NCI-H146 (cell line): ENCODE measurements at regions not wholly inside any gene's neighbourhood (a gene's known extent, or its start where the extent isn't known, plus 50 kb on each side); places are given as distances from the start of the nearest gene placed in this dataset.
"Not testable (repeated sequence)": the region's sequence is repeated elsewhere in the genome, so short reads cannot be mapped to it uniquely, and the experiment has no call there.

Experiments
- DNase-seq: peaks from one replicate; lab custom pipeline; 2025; lab: John Stamatoyannopoulos, UW

DNA sequence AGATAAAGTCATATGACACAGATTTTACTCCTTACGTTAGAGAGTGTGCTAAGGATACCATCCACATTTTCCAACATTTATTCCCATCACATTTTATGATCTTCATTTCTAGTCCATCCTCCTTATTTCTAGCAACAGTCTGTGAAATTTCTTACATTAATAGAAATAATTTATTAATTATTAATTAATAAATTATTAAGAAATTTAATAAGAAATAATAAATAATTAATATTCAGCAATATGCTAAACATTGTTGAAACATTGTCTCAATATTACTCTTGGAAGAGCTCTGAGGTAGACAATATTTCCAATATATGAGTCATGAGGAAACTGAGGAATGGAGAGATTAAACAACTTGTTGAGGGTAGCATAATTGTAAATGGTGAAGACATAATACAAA, 1742.5 kb upstream of the CDH6 start:
- not testable (repeated sequence) for DNase-seq

DNA sequence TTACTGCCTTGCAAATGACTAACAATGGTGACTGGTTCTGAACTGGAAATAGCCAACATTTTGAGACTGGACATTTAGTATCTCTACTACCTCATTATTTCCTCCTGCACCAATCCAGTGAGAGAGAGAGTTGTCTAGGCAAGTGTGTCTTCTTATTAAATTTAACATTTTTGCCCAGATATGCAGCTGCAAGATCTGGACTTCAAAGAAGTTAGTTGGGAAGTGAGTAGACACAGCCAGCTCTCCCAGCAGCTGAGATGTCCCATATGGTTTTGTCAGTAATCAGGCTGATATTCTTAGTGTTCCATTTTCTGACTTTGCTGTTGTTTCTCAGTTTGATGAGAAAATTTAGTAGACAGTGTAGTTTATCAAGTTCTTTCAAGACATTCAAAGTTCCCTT, 1778.8 kb upstream of the CDH6 start:
- no peak for DNase-seq

DNA sequence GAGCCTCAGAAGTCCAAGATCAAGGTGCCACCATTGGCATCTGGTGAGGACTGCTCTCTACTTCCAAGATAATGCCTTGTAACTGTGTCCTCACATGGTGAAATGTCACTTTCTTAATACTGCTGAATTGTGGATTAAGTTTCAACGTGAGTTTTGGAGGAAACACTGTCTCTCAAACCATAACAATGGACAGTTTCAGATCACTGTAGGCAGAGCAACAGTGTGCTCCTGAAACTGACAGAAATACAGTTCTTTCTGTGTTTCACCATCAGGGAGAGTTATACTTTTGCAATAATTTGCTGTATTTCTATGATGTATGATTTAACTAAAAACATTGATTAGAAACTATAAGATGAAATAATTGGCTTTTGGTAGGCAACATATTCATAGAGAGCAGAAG, 1780.5 kb upstream of the CDH6 start:
- no peak for DNase-seq

DNA sequence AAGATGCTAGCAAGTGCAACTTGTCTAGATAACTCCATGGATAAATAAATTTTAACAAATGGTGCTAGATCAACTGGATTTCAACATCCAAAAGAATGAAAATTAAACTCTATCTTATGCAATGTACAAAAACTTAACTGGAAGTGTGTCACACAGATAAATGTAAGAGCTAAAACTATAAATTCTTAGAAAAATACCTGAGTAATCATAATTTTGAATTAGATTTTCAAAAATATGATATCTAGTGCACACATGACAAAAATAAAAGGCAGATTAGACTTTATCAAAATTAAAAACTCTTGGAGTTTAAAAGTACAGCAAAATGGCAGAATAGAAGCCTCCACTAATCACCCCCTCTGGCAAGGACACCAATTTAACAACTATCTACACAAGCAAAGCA, 1791.2 kb upstream of the CDH6 start:
- no peak for DNase-seq

DNA sequence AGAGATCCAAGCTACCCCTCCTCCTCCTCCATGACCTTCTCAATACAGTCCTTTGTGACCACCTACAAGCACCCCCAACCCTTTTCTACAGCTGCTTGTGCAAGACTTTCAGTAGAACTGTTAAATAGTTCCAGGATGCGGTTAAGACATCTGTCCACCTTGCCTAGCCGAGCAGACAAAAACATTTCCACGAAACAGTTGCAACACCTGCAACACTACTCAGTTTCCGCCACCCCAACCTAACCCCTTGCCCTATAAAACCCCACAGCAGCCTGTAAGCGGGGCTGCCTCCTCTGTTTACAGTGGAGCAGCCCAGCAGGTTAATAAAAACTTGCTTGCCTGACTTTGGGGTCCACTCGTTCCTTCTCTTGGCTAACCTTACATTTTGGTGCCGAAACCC, 1803.5 kb upstream of the CDH6 start:
- DNase-seq = no peak

DNA sequence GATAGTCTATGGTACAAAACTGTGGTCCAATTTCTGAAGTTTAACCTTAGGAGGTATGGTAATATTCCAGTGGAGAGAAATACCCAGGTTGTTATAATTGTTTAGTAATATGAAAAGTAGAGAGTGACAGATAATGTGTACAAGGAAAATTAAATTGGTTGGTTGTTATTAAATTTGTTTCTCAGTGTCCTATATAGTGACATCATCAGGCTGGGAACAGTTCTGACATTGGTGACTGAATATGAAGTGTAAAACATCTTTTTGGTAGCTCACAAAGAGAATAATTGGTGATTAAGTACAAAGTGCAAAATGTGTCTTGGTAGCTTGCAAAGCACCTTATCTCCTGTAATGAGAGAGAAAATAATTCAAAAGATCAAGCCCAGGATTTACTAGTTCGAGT, 1806.1 kb upstream of the CDH6 start:
- no peak for DNase-seq

DNA sequence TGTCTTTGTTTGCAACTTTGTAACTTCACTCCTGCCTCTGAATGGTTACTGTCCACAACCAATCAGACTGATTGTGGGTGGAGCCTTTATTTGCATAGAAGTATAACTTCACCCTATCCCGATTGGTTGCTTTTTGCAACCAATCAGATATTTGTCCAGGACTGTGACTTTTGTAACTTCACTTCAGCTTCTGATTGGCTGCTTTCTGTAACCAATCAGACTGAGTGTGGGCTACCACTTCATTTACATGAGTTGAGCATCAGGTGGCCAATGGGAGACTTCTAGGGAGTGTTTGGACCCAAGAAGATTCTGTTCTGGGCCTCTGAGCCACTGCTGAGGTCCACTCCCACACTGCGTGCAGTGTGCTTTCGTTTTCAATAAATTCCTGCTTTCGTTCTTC, 1810.7 kb upstream of the CDH6 start:
- DNase-seq = no peak

DNA sequence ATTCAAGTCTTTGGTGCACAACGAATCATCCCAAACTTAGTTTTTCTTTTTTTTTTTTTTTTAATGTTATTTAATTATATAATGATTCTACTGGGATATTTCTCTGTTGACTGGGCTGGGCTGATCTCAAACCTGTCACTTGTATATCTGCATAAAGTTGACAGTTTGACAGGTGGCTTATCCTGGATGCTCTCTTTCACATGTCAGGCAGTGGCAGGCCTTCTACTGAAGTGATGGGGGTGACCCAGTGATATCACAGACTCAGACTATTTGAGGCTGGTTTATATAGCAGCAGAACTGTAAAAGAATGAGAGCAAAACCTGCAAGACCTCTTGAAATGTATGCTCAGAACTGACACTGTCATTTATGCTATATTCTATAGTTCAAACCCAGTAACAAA, 1813.5 kb upstream of the CDH6 start:
- DNase-seq = no peak

DNA sequence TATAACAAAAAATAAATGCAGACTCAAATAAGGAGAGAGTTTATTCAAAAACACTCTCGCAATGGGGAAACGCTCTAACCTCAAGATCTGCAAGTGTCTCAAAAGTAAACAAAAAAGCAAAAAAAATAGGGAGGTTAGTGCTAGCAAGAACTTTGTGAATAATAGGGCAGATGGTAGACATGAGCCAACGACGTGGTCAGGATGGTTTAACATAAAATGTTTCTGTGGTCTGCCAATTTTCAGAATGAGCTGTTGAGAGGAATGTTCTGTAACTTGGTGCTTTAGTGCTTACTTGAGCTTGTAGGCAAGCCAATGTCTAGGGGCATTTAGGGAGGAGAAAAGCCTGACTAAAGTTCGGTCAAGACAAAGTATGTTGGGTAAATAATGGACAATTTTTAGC, 1813.9 kb upstream of the CDH6 start:
- DNase-seq = no peak

DNA sequence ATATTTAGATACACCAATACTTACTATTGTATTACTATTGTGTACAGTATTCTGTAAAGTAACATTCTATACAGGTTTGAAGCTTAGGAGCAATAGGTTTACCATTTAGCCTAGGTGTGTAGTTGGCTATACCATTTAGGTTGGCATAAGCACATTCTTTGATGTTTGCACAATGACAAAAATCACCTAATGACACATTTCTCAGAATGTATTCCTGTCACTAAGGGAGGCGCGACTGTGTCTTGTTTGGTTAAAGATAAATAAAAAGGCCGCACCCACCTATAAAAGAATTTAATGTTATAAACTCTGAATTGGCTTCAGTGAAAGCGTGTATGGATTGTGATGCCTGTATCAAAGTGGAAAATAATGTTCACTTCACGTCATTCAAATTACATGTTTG, 1815.4 kb upstream of the CDH6 start:
- no peak for DNase-seq

DNA sequence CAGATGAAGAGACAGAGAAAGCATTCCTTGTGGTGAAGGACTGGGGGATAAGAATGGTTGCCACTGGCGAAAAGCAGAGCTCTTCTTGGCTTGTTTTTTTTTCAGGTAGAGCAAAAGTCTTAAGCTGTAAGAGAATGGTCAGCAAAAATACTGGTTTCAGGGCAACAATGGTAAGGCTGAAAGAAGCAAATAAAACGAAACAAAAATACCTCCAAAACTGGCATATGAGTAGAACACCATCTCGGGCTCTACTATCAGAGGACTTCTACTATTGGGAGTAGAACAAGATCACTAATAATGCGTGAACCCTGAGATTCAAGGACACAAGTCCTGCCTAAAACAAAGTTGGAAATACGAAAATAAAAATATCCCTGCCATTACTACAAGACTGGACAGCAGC, 1823.2 kb upstream of the CDH6 start:
- no peak for DNase-seq

DNA sequence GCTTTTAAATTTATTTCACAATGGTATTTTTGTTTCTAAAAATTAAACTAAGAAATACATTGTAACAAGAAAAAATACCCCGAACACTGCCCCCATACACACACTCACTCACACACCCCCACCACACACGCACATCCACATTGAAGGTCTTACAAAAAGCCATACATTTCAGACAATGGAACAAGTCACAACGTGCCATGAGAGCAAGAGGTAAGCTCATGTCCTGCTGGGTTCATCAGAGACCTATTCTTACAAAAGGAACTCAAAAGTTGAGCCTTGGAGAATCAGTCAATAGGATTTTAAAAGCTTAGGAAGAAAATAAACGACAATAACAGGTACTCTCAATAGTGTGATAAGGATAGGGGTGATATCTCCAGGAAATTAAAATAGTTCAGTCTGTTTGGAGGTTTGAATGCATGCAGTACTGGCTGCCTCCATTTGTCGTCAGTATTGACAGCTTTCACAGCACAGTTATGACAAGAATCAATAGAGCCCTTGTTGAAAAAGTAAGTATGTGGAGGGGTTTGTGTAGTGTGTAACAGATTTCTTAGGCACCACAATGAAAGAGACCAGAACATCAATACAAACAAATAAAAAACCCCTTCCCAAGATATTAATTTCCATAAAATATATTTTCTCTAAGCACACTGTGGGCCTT, 1826.2 kb upstream of the CDH6 start:
- peak; percentile 24 for DNase-seq

DNA sequence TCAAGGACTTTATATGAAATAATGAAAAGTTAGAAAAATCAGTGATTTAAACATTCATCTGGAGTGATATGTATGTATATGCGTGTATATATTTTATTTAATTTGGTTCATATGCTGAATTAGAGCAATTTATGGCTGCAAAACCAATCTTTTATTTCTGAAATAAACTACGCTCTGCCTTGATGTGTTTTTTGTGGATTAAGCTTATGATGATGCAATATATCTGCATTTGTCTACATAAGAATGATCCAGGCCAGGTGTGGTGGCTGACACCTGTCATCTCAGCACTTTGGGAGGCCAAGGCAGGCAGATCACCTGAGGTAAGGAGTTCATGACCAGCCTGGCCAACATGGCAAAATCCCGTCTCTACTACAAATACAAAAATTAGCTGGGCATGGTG, 1842.3 kb upstream of the CDH6 start:
- DNase-seq = no peak

DNA sequence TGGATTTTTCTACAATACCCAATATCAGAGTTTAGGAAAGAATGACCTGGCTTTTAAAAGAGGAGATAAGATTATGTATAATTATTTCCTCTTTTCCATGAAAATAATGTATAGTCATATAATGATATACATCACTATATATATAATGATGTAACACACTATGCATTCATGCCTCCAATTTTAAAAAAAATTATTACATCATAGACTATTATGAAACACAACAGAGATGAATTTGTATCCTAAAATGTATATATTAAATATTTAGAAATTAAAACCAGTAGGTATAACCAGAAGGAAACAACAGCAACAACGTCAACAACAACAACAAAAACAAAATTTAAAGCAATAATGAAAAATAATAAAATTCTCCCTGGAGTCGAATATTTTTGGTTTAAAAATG, 1856.5 kb upstream of the CDH6 start:
- no peak for DNase-seq

DNA sequence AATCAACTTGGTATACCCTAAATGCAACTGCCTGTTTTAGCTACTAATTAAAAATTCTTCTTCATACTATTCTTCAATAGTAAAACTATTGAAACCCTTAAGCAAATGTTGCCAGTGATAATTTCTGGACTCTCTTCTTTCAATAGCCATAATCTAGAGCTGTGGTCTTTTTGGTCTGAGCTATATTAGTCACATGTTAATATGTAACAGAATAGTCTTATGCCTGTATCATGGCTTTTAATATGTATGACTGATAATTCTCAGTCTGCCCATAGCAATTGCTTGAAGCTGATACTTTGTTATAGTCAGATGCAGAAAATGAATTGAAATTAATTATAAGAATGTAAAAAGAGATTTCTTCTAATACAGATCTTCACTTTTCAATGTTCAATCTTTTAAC, 1871.9 kb upstream of the CDH6 start:
- DNase-seq = no peak

DNA sequence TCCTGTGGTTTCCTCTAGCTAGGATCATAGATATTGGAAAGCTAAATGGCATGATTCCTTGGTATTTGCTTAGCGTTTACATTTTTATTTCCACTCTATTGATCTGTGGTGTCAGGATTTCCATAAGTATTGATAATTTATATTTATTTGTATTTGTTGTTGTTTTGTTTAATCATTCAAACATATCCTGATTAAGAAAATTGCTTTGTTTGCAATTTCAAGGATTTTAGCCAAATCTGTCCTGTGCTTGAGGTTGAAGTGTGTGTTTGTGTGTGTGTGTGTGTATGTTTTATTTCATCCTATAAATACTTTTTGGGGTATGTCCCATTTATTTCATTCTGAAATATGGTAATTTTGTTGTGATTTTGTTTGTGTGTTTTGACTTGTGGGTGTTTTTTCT, 1884.1 kb upstream of the CDH6 start:
- DNase-seq = no peak

DNA sequence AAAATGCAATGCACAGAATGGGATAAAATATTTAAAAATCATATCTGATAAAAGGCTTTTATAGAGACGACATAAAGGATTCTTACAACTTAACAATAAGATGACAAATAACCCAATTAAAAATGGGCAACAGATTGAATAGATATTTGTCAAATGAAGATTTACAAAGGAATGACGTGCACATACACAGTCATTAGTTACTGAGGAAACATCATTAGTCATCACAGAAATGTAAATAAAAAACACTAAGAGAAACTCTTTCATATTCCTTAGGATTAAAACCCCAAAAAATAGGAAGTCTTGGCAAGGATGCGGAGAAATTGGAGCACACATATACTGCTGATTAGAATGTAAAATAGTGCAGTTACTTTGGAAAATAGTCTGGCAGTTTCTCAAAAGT, 1886.0 kb upstream of the CDH6 start:
- DNase-seq = no peak

DNA sequence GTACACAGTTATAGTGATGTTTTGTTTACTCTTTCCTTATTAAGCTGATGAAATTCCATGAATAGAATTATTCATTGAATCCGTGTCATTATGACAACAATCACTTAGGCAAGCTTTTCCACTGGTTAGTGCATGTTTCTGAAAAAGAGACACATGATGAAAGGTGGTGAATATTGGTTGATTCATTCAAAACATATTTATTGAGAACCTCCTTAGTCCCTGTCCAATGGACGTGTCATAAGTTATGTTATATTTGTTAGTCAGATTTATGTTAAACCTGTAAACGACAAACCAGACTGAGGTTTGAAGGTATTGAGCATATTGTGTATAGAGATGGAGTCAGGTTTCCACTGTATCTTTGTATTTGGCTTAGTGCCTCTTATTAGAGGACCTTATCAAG, 1888.9 kb upstream of the CDH6 start:
- no peak for DNase-seq

DNA sequence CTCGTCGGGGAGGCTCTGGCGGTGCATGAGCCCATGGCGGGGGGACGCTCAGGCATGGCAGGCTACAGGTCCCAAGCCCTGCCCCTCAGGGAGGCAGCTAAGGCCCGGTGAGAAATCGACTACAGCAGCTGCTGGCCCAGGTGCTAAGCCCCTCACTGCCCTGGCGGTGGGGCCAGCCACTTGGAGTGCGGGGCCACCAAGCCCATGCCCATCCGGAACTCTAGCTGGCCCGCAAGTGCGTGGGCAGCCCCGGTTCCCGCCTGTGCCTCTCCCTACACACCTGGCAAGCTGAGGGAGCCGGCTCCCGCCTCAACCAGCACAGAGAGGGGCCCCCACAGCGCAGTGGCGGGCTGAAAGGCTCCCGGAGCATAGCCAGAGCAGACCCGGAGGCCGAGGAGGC, 1896.9 kb upstream of the CDH6 start:
- no peak for DNase-seq

DNA sequence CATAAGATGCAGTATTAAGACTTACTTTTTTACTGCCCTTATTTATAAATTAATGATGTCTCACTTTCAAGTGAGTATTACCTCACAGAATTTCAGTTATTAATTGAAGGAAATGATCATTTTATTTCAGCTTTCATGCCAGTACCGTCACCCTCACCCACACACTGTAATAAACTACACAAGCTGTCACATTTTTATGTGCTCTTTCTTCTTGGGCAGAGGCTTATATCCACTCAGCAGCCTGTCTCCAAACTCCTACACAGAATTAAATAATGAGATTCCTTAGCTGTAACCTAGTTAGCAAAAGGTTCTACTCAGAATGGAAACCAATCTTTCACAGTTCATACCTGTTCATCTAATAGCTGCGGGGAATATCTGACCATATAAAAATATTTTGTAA, 1915.8 kb upstream of the CDH6 start:
- DNase-seq = no peak

DNA sequence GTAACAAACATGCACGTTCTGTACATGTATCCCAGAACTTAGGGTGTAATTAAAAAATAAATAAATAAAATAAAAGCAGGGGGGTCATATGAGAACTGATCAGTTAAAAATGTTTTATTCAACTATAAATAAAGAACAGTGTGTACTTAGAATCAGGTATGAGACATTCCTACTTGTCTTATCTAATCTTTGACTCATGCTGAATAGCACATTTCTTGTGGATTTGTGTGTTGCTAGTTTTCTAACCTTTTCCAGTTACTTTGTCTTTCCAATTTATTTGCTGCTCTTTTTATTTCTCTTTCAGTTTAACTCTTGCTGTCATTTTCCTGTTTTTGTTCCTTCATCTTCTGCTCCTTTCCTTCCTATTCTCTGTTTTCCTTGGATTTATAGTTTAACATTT, 1917.1 kb upstream of the CDH6 start:
- no peak for DNase-seq

DNA sequence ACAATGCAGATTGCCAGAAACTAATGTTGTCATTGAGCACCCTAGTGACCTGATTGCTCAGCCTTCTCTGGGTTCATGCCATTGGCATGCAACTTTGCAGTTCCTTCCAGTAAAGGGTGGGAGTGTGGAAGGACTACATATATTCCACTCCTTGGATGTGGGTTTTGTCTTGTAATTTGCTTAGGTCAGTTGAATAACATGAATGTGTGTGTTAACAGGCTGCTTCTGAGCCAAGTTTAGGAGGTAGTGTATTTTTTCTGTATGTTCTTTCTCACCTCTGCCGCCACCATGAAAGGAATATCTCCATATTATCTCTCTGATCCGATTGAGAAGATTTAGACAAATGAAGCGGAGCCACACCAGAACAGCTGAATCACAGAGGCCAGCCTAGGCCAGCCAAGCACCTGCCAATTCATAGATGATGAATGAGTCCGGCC, 1929.6 kb upstream of the CDH6 start:
- DNase-seq = no peak

DNA sequence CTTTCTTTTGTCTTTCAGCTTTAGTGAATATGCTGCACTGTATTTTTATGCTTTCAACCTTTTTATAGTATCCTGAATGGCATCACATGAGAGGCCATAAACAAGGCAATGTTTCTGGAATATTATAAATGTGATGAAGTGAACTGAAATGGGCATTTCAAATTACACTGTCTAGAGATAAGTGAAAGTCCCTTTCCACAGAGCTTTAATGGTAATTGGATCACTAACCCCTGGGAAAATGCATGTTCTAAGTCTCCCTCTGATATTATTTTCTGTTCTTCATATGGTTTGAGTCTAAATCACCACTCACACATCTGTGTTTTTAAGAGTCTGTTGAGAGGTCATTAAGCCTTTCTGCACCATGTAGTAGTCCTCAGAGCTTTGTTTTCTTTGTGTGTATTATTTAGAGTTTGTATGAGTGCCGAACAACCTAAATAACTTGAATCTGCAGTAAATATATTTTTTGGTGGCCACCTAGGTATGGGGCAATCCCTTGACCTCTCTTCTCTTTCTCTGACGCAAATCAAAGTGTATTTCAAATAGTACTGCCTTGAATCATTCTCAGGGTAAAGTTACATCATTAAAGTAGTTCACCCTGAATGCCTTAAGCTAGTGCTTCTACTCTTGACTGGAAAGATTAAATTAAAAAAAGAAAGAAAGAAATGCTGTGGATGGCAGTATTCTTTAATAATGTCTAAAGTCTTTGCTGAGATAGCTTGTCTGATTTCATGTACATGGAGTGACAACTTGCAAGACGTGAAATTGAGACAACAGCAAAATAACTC, 1931.0 kb upstream of the CDH6 start:
- no peak for DNase-seq

DNA sequence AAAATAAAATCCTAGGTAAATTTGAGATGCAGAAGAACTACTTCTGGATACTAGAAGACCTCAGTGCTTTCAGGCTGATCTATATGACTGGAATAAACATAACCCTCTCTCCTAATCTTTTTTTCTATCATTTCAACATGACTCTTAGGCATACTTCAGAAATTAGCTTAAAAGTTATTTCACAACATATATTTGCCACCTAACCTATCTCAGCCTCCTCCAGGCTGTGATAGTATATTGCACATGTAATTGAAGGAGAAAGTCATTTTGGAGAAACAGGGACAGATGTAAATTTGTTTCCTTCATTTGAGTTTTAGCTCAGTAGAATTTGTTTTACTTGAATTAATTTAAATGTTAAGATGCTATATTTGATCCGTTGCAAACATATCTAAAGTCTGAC, 1932.3 kb upstream of the CDH6 start:
- DNase-seq = no peak
